ENCODE measurements at regions not wholly inside any gene's neighbourhood (a gene's known extent, or its start where the extent isn't known, plus 50 kb on each side); places are given as distances from the start of the nearest gene placed in this dataset.

DNA sequence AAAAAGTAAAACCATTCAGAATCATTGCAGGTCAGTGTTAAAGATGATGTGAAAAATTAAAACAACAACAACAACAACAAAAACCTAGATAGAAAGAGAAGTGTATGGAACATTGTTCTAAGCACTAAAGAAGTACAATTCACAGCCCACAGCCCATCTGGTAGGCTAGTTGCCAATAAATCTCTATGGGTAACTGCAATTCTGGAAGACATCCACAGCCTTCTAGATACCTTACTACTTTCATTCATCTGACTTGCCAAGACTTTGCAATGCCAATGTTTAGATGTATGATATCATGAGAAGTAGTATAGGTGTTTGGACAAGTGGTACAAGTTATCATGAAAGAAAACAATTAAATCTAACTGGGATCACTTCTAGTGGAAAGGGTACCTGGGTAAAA is 198.6 kb downstream of the VGLL3 start:
- TF ChIP-seq, protein P1, sequence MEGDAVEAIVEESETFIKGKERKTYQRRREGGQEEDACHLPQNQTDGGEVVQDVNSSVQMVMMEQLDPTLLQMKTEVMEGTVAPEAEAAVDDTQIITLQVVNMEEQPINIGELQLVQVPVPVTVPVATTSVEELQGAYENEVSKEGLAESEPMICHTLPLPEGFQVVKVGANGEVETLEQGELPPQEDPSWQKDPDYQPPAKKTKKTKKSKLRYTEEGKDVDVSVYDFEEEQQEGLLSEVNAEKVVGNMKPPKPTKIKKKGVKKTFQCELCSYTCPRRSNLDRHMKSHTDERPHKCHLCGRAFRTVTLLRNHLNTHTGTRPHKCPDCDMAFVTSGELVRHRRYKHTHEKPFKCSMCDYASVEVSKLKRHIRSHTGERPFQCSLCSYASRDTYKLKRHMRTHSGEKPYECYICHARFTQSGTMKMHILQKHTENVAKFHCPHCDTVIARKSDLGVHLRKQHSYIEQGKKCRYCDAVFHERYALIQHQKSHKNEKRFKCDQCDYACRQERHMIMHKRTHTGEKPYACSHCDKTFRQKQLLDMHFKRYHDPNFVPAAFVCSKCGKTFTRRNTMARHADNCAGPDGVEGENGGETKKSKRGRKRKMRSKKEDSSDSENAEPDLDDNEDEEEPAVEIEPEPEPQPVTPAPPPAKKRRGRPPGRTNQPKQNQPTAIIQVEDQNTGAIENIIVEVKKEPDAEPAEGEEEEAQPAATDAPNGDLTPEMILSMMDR (conservative IDR thresholded peaks at IDR 0.05) = no peak
- TF ChIP-seq ZFX (IDR thresholded peaks at IDR 0.05) = no peak
